ENCODE measurements at regions not wholly inside any gene's neighbourhood (a gene's known extent, or its start where the extent isn't known, plus 50 kb on each side); places are given as distances from the start of the nearest gene placed in this dataset.

DNA sequence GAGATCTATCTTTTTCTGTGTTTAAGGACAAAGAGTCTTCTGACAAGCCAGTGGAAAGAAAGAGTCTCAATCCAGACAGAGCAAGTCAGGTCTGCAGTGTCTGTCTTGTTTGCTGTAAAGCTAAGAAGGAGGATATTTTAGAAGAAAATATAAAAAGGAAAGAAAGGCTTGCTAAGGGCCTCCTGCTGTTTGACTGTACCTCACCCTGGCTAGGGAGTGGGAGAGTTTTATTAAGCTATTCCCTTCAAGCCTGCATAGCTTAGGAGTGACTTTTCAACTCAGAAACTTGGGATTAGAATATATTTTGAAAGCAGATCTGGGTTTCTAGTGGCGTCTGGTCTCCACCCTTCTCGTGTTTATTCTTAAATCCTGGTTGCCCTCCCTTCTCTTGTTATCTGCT, 460.0 kb downstream of the COG6 start:
- Histone ChIP-seq H3K9me3 (ENCODE audit: low read depth) (no peaks in the 10 kb centered on the region), H3K36me3 (replicated peaks; ENCODE audit: insufficient read depth, low read depth) (no peaks in the 10 kb centered on the region), H3K4me2 (peak overlapping the region; percentile 37), H2AFZ (peak overlapping the region; percentile 26), H3K79me2 (no peaks in the 10 kb centered on the region), H4K20me1 (ENCODE audit: insufficient read depth, poor library complexity, severe bottlenecking) (no peaks in the 10 kb centered on the region), H3K4me3 (no peak overlapping the region), H3K27ac (peak overlapping the region; percentile 92), H3K4me1 (ENCODE audit: insufficient read depth) (peaks cover 19% of the 10 kb centered on the region), H3K9me2 (replicated peaks; ENCODE audit: insufficient read depth) (no peaks in the 10 kb centered on the region), H3K27me3 (no peaks in the 10 kb centered on the region)
- DNase-seq (ENCODE audit: low spot score), result no peak
- 40% methylated on average over 2 of the region's 2 CpGs for WGBS (ENCODE audit: low lambda C conversion rate, missing lambda C conversion rate)
- TF ChIP-seq EZH2 (IDR thresholded peaks at IDR 0.05; ENCODE audit: borderline replicate concordance), result no peak

DNA sequence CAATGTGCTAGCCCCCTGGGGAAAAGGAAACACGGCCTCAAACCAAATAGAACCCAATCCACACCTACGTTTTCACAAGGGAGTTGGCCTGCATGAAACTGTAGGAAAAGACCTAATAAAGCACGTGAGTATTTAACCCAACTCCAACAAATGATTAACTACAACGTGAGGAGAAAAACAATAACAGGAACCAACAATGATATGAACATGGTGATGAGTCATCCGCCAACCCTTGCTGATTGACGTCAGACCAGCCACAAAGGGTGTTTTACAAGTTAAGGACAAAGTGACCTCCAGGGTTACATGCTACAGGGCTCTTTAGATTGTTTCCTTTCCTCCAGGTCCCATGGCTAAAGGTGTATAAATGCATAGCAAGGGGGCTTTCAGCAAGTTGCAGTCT, 460.5 kb downstream of the COG6 start:
- H3K36me3 ChIP-seq (replicated peaks; ENCODE audit: insufficient read depth, low read depth), result no peaks in the 10 kb centered on the region
- H3K27me3 ChIP-seq, result no peaks in the 10 kb centered on the region
- TF ChIP-seq EZH2phosphoT487 (IDR thresholded peaks at IDR 0.05; ENCODE audit: low read depth, severe bottlenecking, unreplicated experiment) (no peak), EZH2 (IDR thresholded peaks at IDR 0.05; ENCODE audit: borderline replicate concordance) (no peak)
- TF ChIP-seq, protein P1, sequence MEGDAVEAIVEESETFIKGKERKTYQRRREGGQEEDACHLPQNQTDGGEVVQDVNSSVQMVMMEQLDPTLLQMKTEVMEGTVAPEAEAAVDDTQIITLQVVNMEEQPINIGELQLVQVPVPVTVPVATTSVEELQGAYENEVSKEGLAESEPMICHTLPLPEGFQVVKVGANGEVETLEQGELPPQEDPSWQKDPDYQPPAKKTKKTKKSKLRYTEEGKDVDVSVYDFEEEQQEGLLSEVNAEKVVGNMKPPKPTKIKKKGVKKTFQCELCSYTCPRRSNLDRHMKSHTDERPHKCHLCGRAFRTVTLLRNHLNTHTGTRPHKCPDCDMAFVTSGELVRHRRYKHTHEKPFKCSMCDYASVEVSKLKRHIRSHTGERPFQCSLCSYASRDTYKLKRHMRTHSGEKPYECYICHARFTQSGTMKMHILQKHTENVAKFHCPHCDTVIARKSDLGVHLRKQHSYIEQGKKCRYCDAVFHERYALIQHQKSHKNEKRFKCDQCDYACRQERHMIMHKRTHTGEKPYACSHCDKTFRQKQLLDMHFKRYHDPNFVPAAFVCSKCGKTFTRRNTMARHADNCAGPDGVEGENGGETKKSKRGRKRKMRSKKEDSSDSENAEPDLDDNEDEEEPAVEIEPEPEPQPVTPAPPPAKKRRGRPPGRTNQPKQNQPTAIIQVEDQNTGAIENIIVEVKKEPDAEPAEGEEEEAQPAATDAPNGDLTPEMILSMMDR (IDR thresholded peaks at IDR 0.05; ENCODE audit: poor library complexity), result no peak
- no peaks in the 10 kb centered on the region for H4K20me1 ChIP-seq (ENCODE audit: insufficient read depth, poor library complexity, severe bottlenecking)
- H3K79me2 ChIP-seq, result no peaks in the 10 kb centered on the region
- peak overlapping the region; percentile 26 for H2AFZ ChIP-seq
- WGBS (ENCODE audit: low lambda C conversion rate, missing lambda C conversion rate), result 29% methylated on average over 6 of the region's 6 CpGs
- no peaks in the 10 kb centered on the region for H3K9me3 ChIP-seq (ENCODE audit: low read depth)
- peaks cover 22% of the 10 kb centered on the region for H3K4me1 ChIP-seq (ENCODE audit: insufficient read depth)
- peak; percentile 84 for DNase-seq (ENCODE audit: low spot score)
- H3K9me2 ChIP-seq (replicated peaks; ENCODE audit: insufficient read depth), result no peaks in the 10 kb centered on the region
- H3K4me3 ChIP-seq, result no peak overlapping the region
- peak overlapping the region; percentile 92 for H3K27ac ChIP-seq
- H3K4me2 ChIP-seq, result peak overlapping the region; percentile 37

DNA sequence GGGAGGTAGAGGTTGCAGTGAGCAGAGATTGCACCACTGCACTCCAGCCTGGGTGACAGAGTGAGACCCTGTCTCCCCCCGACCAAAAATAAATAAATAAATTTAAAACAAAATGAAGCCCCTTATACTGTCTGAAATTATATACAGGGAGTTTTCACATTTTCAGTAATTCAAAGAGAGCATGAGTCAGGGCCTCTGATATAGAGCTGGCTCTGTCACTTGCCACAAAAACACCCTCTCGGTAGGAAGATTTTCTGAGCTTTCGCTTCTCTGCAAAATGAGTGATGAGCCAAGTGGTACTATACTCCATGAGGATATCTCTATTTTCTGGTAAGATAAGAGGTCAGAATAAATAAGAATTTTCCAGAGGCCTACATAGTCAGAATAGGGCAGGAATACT, 462.9 kb downstream of the COG6 start:
- H3K79me2 ChIP-seq, result no peaks in the 10 kb centered on the region
- no peaks in the 10 kb centered on the region for H4K20me1 ChIP-seq (ENCODE audit: insufficient read depth, poor library complexity, severe bottlenecking)
- no peak overlapping the region for H2AFZ ChIP-seq
- H3K4me2 ChIP-seq, result no peak overlapping the region
- TF ChIP-seq EZH2 (IDR thresholded peaks at IDR 0.05; ENCODE audit: borderline replicate concordance) (no peak), EZH2phosphoT487 (IDR thresholded peaks at IDR 0.05; ENCODE audit: low read depth, severe bottlenecking, unreplicated experiment) (no peak)
- TF ChIP-seq, protein P1 (IDR thresholded peaks at IDR 0.05; ENCODE audit: poor library complexity), result no peak
- no peaks in the 10 kb centered on the region for H3K9me2 ChIP-seq (replicated peaks; ENCODE audit: insufficient read depth)
- DNase-seq (ENCODE audit: low spot score), result no peak
- peaks cover 22% of the 10 kb centered on the region for H3K4me1 ChIP-seq (ENCODE audit: insufficient read depth)
- H3K9me3 ChIP-seq (ENCODE audit: low read depth), result no peaks in the 10 kb centered on the region
- 87% methylated on average over 3 of the region's 3 CpGs for WGBS (ENCODE audit: low lambda C conversion rate, missing lambda C conversion rate)
- H3K4me3 ChIP-seq, result no peak overlapping the region
- no peak overlapping the region for H3K27ac ChIP-seq
- H3K36me3 ChIP-seq (replicated peaks; ENCODE audit: insufficient read depth, low read depth), result no peaks in the 10 kb centered on the region
- H3K27me3 ChIP-seq, result no peaks in the 10 kb centered on the region

DNA sequence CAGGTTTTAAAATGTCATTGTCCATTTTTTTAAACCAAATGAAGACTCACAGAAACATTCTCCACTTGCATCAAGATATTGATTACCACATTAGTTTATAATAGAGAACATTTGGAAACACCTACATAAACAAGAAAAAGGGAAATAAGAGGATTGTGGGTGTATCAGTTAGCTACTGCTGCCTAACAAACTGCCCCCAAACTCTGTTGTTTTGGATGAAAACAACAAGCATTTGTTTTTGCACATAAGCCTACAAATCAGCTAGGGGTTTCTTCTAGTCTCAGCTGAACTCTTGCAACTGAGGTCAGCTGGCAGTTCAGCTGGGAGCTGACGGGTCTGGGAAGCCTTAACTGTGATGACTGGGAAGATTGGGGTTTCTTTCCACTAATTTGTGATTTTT, 464.4 kb downstream of the COG6 start:
- no peak overlapping the region for H3K4me2 ChIP-seq
- no peak for DNase-seq (ENCODE audit: low spot score)
- H3K9me3 ChIP-seq (ENCODE audit: low read depth), result no peaks in the 10 kb centered on the region
- H3K27me3 ChIP-seq, result no peaks in the 10 kb centered on the region
- no peaks in the 10 kb centered on the region for H3K79me2 ChIP-seq
- H3K4me1 ChIP-seq (ENCODE audit: insufficient read depth), result peaks cover 18% of the 10 kb centered on the region
- no peaks in the 10 kb centered on the region for H4K20me1 ChIP-seq (ENCODE audit: insufficient read depth, poor library complexity, severe bottlenecking)
- no peak overlapping the region for H3K4me3 ChIP-seq
- H2AFZ ChIP-seq, result no peak overlapping the region
- WGBS (ENCODE audit: low lambda C conversion rate, missing lambda C conversion rate), result 100% methylated on average over 1 of the region's 1 CpG
- H3K36me3 ChIP-seq (replicated peaks; ENCODE audit: insufficient read depth, low read depth), result no peaks in the 10 kb centered on the region
- TF ChIP-seq EZH2 (IDR thresholded peaks at IDR 0.05; ENCODE audit: borderline replicate concordance) (no peak), EZH2phosphoT487 (IDR thresholded peaks at IDR 0.05; ENCODE audit: low read depth, severe bottlenecking, unreplicated experiment) (no peak)
- TF ChIP-seq, protein P1 (IDR thresholded peaks at IDR 0.05; ENCODE audit: poor library complexity), result no peak
- H3K9me2 ChIP-seq (replicated peaks; ENCODE audit: insufficient read depth), result no peaks in the 10 kb centered on the region
- no peak overlapping the region for H3K27ac ChIP-seq
